Left colon (tissue), 2 donors: ENCODE measurements at regions not wholly inside any gene's neighbourhood (a gene's known extent, or its start where the extent isn't known, plus 50 kb on each side); places are given as distances from the start of the nearest gene placed in this dataset.
A peak's percentile ranks its signal among the peaks of the same experiment; 100 is the strongest.
"Not testable (repeated sequence)": the region's sequence is repeated elsewhere in the genome, so short reads cannot be mapped to it uniquely, and the experiment has no call there.

ENCODE experiments used
- ATAC-seq: fragments of 200-7000 bp; cut with Tn5 transposase; one replicate; pipeline ENCODE4 v1.9.1; 2020; ENCODE audit warnings: mild to moderate bottlenecking, moderate library complexity
- DNase-seq, 2 donors: peaks; one replicate each; pipeline ENCODE4 v3.0.0-alpha.2; 2020
- intact Hi-C, 2 donors: fragments of 100-400 bp; cut with DNase I in 1 of 2; cut with micrococcal nuclease in 1 of 2; formaldehyde crosslinking; loops; one replicate each; pipeline versions ENCODE4 v1.11.2 to v1.14.0; 2022; cut with DNase I, micrococcal nuclease
- donor health status: DM: no; HTN: no; CAD: no.
- donor health status: DM: yes; HTN: yes; CAD: no.

- intact Hi-C loops, result no loop called here
- no peak for DNase-seq
- no peak for ATAC-seq
Measured at GRCh38 chr15:39014682-39015081, 450.1 kb upstream of the RASGRP1 start.

- no peak for DNase-seq
- no peak for ATAC-seq
- intact Hi-C loops, result no loop called here
Measured at GRCh38 chr15:39016706-39017105, 452.1 kb upstream of the RASGRP1 start.

- intact Hi-C loops, result no loop called here
- no peak for ATAC-seq
Measured at GRCh38 chr15:39018966-39019365, 454.4 kb upstream of the RASGRP1 start.

GRCh38 chr15:39021341-39021740 lies 456.7 kb upstream of the RASGRP1 start:
- DNase-seq, result no peak
- intact Hi-C loops, result no loop called here
- no peak for ATAC-seq

More at GRCh38 chr15:39018966-39019365, 454.4 kb upstream of the RASGRP1 start:
- no peak for DNase-seq

GRCh38 chr15:39022532-39023305 lies 458.1 kb upstream of the RASGRP1 start:
- intact Hi-C loops, result no loop called here
- ATAC-seq (no peak), DNase-seq (no peak)

GRCh38 chr15:39025321-39025720 lies 460.7 kb upstream of the RASGRP1 start:
- ATAC-seq, result no peak
- DNase-seq, result no peak
- intact Hi-C loops, result no loop called here

GRCh38 chr15:39025881-39026280 lies 461.3 kb upstream of the RASGRP1 start:
- ATAC-seq (no peak), DNase-seq (no peak)
- intact Hi-C loops, result no loop called here

GRCh38 chr15:39028069-39028468 lies 463.5 kb upstream of the RASGRP1 start:
- DNase-seq, result no peak
- ATAC-seq, result no peak

GRCh38 chr15:39029741-39030140 lies 465.1 kb upstream of the RASGRP1 start:
- no peak for ATAC-seq
- intact Hi-C loops, result no loop called here
- no peak for DNase-seq

More at GRCh38 chr15:39028069-39028468, 463.5 kb upstream of the RASGRP1 start:
- intact Hi-C loops, result no loop called here

GRCh38 chr15:39030291-39031070 lies 465.9 kb upstream of the RASGRP1 start:
- intact Hi-C loops, result no loop called here
- DNase-seq (no peak), ATAC-seq (no peak)

- ATAC-seq (no peak), DNase-seq (no peak)
- intact Hi-C loops, result no loop called here
Measured at GRCh38 chr15:39031596-39031995, 467.0 kb upstream of the RASGRP1 start.

- intact Hi-C loops, result no loop called here
- ATAC-seq (no peak), DNase-seq (no peak)
Measured at GRCh38 chr15:39034816-39035215, 470.2 kb upstream of the RASGRP1 start.

- ATAC-seq, intact Hi-C loops, DNase-seq: not testable (repeated sequence)
Measured at GRCh38 chr15:39037611-39038010, 473.0 kb upstream of the RASGRP1 start.

GRCh38 chr15:39040861-39041260 lies 476.2 kb upstream of the RASGRP1 start:
- no peak for DNase-seq
- ATAC-seq, result peak; percentile 71
- intact Hi-C loops, result no loop called here

GRCh38 chr15:39041979-39042495 lies 477.4 kb upstream of the RASGRP1 start:
- intact Hi-C loops, result no loop called here

GRCh38 chr15:39051626-39052322 lies 487.2 kb upstream of the RASGRP1 start:
- DNase-seq (no peak), ATAC-seq (no peak)
- intact Hi-C loops, result no loop called here

More at GRCh38 chr15:39041979-39042495, 477.4 kb upstream of the RASGRP1 start:
- ATAC-seq (no peak), DNase-seq (no peak)

- DNase-seq, result no peak
- no peak for ATAC-seq
- intact Hi-C loops, result no loop called here
Measured at GRCh38 chr15:39052323-39052705, 487.7 kb upstream of the RASGRP1 start.

- no peak for DNase-seq
- intact Hi-C loops, result no loop called here
- no peak for ATAC-seq
Measured at GRCh38 chr15:39053480-39053879, 488.9 kb upstream of the RASGRP1 start.

- intact Hi-C loops, result no loop called here
Measured at GRCh38 chr15:39054128-39054732, 489.6 kb upstream of the RASGRP1 start.

More at GRCh38 chr15:39054128-39054732, 489.6 kb upstream of the RASGRP1 start:
- no peak for DNase-seq
- ATAC-seq, result no peak
